Loucy (cell line): ENCODE measurements at regions not wholly inside any gene's neighbourhood (a gene's known extent, or its start where the extent isn't known, plus 50 kb on each side); places are given as distances from the start of the nearest gene placed in this dataset.

Experiments
- CTCF ChIP-seq: fragments of 200-600 bp; sonication (generic); conservative IDR thresholded peaks from 2 replicates; pipeline ENCODE4 v1.5.1; 2014; ENCODE audit warnings: mild to moderate bottlenecking, antibody characterized with exemption, low read length
- EZH2phosphoT487 ChIP-seq: fragments of 200-600 bp; IDR thresholded peaks from 2 replicates; pipeline ENCODE4 v1.6.1; 2018; ENCODE audit warnings: antibody characterized with exemption, mild to moderate bottlenecking, moderate library complexity, borderline replicate concordance

- TF ChIP-seq CTCF: no peak
- no peak for TF ChIP-seq EZH2phosphoT487
Measured at GRCh38 chr2:67186326-67186725, 210.8 kb upstream of the ETAA1 start.
